Testis (tissue), 2 donors: ENCODE measurements at regions not wholly inside any gene's neighbourhood (a gene's known extent, or its start where the extent isn't known, plus 50 kb on each side); places are given as distances from the start of the nearest gene placed in this dataset.

Source experiments
- POLR2A ChIP-seq: fragments of 450-650 bp; IDR thresholded peaks from one replicate; pipeline ENCODE4 v1.6.1; 2017; ENCODE audit warnings: antibody characterized with exemption, mild to moderate bottlenecking, moderate library complexity
- TF ChIP-seq, protein P1 (sequence below), 3 experiments: fragments of 450-650 bp in 2 of 3; fragments of 200-600 bp in 1 of 3; sonication (generic) in 1 of 3; IDR thresholded peaks; one replicate each; pipeline ENCODE4 v1.5.1; 2016 to 2019; ENCODE audit warnings: antibody characterized with exemption in 3 of 3, mild to moderate bottlenecking in 2 of 3, moderate library complexity in 1 of 3

DNA sequence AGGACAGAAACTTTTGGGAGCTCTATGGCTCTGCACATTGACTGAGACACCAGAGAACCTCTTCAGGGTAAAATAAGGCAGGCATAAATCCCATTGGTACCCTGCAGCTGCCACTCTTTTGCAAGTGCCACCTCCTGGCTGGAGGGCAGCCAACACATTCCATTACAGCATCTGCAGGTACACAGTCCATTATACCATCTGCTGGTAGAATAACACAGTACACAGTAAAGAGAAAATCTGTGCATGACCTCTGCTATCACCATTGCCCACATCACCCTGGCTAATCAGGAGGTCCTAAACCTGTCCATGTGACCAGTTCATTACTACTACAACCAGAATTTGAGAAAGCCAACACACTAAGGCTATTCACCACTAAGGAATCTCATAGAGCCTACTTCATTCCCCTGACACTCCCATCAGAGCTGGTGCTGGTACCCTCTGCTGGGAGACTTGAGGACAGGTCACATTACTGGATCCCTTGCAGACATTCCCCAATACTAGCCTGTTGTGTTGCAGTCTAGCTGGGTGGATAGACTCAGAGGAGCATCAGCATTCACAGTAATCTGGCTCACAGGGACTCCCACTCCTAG, 176.2 kb upstream of the TACR3 start:
- TF ChIP-seq, protein P1, sequence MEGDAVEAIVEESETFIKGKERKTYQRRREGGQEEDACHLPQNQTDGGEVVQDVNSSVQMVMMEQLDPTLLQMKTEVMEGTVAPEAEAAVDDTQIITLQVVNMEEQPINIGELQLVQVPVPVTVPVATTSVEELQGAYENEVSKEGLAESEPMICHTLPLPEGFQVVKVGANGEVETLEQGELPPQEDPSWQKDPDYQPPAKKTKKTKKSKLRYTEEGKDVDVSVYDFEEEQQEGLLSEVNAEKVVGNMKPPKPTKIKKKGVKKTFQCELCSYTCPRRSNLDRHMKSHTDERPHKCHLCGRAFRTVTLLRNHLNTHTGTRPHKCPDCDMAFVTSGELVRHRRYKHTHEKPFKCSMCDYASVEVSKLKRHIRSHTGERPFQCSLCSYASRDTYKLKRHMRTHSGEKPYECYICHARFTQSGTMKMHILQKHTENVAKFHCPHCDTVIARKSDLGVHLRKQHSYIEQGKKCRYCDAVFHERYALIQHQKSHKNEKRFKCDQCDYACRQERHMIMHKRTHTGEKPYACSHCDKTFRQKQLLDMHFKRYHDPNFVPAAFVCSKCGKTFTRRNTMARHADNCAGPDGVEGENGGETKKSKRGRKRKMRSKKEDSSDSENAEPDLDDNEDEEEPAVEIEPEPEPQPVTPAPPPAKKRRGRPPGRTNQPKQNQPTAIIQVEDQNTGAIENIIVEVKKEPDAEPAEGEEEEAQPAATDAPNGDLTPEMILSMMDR (IDR thresholded peaks at IDR 0.05), result no peak
- no peak for TF ChIP-seq POLR2A
